Midbrain (tissue), 1 donor: ENCODE measurements at regions not wholly inside any gene's neighbourhood (a gene's known extent, or its start where the extent isn't known, plus 50 kb on each side); places are given as distances from the start of the nearest gene placed in this dataset.
"Not testable (repeated sequence)": the region's sequence is repeated elsewhere in the genome, so short reads cannot be mapped to it uniquely, and the experiment has no call there.

Experiments
- DNase-seq: peaks from one replicate; lab custom pipeline; 2025; lab: John Stamatoyannopoulos, UW

DNA sequence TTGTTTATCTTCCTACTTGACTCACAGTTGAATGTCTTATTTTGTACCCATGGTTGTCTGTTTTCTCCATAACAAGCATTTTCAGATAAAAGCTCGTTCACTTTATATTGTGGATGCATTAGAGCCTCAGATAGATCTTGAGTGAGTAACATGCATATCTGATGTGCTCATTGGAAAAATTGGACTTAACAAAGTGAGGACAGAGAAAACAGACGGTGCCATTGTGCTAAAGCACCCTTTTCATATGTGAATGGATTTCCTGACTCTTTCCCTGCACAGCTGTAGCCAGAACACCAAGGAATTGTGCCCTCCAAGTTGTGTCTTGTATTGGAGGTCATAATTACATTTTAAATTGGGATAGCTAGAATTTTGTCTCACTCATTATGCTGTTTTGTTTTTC is 325.8 kb upstream of the MEF2C start:
- no peak for DNase-seq

DNA sequence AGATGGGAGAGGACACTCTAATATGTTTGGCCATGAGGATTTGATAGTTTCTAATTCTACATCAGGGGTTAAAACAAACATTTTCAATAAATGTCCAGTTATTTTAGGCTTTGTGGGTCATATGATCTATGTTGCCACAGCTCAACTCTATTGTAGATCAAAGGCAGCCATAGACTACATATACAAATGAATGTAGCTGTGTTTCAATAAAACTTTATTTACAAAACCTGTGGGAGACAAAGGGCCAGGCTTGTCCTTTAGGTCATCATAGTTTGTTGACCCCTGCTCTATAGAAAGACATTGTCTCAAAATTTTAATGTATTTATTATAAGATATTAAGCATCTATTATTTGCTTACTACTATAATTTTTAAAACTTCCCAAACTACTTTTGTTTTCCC is 325.4 kb upstream of the MEF2C start:
- DNase-seq, result no peak

DNA sequence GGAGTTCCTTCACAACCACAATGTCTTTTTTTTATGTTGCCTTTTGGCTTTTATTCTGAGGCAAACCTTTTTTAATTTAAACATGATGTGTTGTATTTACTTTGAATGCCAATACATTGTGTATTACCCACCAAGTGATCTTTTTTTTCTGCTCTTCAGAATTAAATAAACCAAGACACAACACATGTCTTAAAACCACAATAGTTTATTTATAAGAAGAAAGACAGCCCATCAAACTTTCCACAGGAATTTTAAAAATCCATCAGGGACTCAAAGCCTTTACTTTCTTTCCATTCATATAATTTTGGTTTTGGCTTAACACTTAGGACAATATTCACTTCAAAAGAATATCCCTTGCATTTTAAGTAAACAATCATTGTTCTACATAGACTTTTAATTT is 321.8 kb upstream of the MEF2C start:
- no peak for DNase-seq

DNA sequence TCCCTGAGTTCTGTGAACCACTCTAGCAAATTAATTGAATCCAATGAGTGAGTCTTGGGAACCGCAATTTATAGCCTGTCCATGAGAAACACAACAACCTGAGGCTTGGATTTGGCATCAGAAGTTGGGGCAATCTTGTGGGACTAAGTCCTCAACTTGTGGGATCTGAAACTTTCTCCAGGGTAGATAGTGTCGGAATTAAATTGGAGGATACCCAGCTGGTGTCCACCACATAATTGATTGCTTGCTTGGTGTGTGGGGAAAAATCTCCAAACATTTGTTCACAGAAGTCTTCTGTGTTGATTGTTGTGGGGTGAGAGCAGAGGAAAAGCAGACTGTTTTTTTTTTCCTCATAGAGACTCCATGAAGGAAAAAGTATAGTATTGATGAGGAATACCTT is 320.6 kb upstream of the MEF2C start:
- no peak for DNase-seq

DNA sequence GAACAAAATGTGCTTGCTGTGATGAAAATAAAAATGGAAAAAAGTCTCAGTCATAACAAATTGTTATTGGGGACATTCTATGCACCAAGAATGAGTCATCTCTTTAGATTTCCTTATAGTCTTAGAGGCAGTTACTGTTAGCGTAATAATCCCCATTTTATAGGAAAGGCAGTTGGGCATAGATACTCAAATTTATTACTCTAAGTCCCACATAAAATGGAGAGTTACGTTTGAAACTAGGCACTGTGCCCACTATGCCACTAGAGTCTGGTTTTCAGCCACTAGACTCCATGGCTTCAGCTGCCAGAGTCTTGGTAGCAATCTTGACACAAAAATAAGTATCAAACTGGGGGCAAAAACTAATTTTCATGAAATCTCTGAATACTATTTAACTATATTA is 317.9 kb upstream of the MEF2C start:
- no peak for DNase-seq

DNA sequence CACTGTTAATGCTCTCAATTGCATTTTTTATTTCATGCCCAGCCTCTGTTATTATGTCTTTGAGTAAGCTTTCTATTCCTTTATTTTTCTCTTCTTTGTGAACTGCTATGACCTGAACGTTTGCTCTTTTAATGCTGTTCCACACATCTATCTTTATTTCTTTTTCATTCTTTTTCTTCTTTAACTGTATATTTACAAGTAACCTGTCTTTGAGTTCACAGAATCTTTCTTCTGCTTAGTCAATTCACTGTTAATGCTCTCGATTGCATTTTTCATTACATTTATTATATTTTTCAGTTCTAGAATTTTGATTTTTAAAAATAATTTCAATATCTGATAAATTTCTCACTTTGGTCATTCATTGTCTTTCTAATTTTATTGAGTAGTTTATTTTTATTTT is 316.3 kb upstream of the MEF2C start:
- no peak for DNase-seq

DNA sequence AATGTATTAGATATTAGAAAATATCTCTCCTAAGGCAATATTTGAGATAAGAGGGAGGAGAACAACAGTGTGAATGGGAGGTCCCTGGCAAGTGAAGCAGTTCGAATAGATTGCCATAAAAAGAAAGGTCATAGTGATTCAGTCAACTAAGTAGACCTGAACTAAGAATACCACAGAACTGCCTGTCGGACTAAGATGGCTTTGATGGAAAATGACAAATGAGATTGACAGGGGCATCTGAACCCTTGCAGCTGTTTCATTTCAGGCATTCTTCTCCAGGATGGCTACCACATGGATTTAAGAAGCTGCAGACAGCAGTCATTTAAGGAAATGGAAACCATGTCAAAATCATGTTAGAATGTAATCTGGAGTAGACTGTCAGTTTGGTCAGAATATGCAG is 308.4 kb upstream of the MEF2C start:
- no peak for DNase-seq

DNA sequence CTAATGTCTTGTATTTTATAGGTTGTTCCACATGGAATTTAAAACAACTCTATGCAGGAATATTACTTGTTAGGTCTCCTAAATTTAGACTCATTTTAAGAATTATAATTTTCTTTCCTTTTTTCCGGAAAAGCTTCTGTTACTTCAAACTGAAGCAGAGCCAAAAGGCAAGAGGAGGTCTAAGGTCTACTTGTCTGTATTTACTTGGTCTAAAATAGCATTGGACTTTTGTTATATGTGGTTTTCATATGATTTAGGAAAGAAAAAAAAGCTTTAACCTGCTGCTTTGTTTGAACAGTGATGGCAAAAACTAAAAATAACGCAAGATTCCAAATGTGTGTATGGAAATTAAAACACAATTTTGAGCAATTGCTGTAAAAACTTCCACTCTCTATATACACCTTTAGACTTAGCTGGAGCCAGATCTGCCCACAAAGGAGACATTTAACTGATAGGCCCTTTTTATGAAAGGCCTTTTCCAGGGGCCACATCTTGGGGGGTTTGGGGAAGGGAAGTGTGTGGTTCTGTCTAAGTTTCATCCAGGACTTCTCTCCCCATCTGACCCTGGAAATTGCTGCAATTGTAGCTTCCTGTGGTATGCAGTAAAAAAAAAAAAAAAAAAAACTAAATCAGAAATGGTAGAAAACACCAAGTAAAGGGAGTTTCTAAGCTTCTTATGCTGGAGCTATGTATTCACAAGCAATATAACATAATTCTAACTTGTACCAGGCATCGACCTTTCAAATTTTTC is 307.7 kb upstream of the MEF2C start:
- no peak for DNase-seq

DNA sequence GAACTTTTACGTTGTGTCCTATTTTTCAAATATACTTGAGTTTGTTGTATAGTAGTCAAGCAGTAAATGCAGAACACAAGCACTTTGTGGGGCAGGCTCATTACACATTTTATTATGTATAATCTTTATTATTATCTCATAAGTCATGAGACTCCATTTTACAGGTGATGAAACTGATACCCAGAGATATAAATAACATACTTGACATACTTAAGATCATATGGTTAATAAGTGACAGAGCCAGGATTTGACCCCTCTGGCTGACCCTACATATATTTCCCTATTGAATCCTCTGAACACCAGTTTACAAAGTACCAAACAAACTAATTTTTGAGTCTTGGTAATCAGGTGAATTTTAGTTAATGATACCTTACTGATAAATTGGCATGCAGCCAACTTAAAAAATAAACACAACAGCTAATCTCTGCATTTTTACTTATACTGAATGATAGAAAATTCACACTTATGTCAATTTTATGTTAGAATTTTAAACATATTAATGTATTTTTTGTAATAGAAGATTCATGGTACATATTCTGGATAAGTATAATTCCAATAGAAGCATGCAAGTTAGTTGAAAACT is 305.0 kb upstream of the MEF2C start:
- no peak for DNase-seq

DNA sequence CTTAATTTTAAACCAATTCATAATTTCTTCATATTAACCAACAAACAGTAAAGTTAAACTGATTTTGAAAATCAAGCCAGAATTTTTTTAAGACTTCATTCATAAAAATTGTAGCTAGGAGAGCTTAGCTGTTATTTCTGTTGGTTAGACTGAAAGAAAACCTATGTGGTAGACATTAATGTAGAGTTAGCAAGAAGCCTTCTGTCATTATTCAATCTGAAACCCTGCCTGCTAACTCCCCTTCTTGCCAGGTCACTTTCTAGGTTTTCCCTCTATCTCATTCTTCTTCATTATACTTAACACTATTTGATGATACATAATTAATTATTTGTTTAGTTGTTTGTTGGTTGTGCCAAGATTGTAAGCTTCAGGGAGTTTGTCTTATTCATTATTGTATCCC is 304.3 kb upstream of the MEF2C start:
- no peak for DNase-seq

DNA sequence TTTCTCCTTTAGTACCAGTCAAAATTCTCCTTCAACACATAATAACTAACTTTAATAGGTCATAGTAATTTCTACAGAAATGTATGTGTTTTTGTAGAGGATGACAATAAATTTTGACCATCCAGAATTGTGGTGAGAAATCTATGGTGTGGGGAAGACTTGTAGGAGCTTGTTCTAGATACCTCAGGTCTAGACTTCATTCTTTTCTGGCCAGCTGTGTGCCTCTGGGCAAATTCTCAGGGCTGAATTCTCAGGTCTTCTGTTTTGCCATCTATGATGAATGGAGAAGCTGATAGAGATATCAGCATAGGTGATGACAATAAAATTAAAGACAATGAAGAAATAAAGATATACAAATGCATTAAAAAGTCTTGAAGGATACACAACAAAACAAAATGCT is 298.6 kb upstream of the MEF2C start:
- no peak for DNase-seq

DNA sequence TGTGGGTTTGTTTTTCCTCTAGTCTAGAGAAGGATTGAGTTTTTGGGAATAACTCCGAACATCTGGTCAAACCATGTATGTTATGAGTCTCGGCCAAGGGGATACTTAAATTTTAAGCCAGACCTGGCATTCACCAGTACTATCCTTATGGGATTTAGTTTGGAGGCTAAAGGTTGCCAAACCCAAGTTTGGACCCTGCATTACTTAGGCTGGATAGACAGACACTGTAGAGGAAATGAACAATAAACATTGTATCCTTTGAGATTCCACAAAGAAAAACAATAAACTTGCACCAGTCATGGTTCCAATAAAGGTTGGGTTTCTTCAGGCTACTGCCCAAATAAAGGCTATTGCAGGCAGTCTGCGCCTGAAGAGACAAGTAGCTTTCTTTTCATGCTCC is 296.7 kb upstream of the MEF2C start:
- DNase-seq, result no peak

DNA sequence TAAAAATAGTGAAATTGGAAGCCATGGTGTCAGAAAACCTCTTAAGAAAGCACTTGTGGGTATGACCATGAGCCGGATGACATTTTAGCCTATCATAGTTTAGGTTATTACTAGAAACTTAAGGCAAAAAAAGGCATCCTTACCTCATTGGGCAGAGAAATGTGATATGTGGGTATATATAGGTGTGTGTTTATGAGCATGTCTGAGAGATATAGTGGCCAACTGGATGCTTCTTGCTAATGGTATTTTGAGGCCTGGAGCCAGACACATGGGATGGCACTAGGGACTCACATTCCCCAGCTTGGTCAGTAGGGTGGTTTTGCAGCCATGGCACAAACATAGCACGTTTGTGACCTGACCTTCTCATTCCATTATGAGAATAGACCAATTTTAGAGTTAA is 295.6 kb upstream of the MEF2C start:
- no peak for DNase-seq

DNA sequence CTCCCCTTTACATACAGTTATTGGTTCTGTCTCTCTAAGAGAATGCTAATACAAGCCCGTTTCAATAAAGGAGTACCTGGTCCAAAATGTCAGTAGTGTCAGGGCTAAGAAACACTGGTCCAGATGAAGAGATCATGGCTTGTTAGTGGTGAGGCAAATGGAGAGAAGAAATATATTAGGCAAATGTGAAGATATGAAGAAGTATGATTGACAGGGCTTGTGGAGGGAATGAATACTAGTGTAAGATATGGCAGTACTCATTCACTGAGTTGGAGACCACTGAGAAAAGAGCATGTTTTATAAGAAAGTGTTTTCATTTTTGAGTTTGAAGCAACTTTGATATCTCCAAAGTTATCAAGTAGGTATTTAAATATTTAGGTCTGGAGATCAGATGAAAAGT is 290.5 kb upstream of the MEF2C start:
- no peak for DNase-seq

DNA sequence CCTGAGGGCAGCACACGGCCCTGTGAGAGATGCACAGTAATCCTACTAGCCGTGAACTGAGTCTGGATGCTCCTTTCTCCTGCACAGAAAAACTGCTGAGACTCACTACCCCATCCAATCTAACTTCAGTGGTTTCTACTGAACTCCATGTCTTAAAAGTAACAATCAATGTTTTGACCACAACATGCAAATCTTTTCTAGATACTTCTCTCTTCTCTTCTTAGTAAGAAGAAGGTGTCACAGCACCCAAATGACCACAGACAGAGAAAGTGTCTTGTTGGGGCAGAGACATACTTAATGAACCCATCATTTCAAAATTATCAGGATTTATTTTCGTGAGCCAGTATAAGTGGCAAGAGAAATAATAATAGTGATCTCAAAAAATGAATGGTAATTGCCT is 285.8 kb upstream of the MEF2C start:
- no peak for DNase-seq

DNA sequence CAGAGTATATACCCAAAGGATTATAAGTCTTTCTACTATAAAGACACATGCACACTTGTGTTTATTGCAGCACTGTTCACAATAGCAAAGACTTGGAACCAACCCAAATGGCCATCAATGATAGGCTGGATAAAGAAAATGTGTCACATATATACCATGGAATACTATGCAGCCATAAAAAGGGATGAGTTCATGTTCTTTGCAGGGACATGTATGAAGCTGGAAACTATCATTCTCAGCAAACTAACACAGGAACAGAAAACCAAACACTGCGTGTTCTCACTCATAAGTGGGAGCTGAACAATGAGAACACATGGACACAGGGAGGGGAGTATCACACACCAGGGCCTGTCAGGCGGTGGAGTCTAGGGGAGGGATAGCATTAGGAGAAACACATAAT is 281.7 kb upstream of the MEF2C start:
- not testable (repeated sequence) for DNase-seq

DNA sequence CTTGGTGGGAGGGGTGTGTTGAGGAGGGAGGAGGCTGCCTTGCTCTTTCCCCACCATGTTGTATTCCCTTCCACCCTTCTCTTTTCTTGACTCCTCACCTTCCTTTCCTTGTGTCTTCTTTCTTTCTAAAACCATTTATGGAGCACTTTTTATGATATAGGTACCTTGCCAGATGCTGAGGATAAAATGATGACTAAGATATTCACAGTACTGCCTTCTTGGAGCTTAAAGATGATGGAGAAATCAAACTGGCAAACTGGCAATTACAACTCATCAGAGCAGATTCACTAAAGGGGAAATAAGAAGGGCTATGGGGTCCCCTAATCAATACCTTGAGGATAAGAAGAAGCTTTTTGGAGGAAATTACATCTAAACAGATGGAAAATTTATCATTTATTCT is 273.2 kb upstream of the MEF2C start:
- DNase-seq, result no peak

DNA sequence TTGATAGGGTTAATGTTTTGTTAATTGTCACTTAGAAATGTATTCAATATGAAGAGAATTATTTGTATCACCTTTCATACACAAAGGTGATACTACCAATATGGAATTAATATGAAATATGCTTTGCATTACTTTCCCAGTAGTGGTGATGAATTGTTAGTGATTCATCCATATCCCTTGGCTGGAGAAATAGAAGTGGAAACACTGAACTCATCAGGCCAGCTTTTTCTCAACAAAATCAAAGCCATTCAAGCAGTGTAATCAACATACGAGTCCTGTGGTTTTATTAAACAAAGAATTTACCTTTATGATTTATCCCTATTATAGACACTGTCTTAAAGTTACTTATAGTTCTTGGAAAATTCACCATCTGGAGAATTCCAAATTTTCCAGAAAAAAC is 264.0 kb upstream of the MEF2C start:
- DNase-seq, result no peak

DNA sequence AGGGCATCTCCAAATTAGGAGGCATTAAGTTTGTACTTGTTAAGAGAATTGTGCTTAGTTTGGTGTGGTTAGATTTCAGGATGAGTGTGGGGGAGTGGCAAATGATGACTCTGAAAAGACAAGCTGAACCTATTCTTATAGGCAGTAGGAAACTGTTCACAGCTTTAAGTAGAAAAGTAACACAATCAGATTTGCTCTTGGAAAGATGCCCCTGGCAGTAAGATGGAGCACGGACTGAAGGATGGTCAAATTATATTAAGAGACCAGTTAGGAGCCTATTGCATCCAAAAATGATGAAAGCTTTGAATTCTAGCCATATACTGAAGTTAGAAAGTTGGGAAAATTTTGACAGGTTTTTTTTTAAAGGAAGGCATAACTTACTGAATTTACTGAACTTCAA is 254.2 kb upstream of the MEF2C start:
- DNase-seq, result no peak

DNA sequence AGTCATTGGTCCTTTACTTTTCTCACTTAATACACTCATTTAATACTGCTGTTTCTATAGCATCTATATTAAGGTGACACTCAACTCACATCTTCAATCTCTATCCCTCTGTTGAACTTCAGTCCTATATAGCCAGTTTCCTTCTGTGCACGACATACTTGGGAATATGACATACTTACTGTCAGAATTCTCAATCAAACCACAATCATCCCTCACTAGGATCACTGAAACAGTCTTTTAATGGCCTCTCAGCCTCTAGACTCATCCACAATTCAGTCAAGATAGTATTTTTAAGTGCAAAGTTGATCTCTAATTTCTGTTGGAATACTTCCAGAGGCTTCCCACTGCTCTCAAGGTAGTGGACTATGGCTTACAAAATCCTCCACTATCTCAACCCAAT is 251.0 kb upstream of the MEF2C start:
- no peak for DNase-seq

DNA sequence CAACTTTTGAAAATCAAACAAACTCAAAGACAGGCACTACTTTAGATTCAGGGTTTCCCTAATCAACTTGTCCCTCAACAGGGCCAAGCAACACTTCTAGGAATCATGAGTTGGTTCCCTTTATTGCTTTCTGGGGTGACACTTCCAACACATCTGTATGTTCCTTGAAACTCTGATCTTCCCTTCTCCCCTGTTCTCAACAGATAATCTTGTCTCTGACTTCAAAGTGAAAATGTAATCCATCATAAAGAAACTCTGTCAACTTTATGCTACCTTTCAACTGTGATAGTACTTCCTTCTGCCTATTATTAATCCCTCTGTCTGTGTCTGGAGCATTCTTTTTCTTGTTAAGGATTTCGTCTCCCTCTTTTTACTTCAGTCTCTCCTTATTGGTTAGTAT is 250.1 kb upstream of the MEF2C start:
- no peak for DNase-seq

DNA sequence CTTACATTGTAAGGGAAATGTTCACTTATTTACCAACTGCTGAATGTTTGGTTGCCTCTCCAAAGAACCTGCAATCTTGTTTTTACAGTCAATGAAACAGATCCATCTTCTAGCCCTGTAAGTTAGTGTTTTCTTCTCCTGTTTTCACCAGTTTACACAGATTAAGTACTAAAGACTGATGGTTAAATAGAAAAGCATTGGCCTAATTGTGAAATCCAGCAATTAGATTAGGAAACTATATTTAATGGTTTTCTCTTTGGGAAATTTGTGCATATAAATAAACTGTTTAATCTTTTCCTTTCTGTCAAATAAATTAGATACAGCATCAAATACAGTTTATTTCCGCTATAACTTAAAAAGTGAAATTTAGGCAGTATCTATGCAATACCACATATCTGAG is 247.9 kb upstream of the MEF2C start:
- DNase-seq, result no peak

DNA sequence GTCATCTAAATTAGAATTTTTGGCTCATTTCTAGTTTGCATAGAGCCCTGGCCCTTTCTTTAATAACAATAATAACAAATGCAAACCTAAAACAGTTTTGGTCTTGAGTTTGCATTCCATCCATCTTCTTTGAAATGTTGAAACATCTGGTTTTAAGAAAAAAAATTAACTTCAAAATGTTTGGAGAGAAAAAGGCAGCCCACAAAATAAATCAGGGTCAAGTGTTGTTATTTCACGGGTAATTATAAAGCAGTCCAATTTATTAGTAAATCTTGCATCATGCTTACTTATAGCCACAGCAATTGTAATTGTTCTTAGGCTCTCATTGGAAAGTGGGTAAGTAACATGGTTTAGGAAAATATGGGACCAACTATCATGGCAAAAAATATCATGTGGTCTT is 247.0 kb upstream of the MEF2C start:
- no peak for DNase-seq

DNA sequence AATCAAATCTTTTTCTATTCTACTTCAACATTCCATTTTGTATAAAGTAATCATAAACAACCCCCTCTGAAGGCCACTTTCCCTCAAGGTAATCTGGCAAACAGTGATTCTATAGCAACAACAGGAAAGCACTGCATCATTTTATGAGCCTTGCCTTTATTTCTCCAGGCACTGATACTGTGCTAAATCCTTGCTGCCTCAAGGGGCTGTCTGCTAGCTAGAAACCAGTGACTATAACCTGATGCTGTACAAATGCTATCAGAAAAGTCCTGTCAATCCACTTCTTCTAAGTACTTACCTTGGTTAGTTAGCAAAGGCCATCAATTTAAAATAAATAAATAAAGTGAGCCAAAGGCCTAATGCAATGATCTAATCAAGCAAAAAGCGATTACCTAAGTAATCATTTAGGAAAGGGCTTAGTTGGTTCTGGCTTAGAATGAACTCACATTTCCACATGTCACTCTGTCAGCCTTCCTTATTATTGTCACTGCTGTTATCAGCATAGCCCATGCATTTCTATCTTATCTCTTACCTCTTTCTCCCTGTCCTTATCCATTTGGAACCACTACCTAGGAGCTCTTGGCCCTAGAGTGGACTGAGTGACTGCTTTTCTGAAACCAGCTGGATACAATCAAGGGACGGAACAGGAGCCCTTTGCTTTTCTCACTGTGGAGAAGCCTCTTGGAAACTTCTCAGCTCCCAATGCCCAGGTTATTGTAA is 246.1 kb upstream of the MEF2C start:
- DNase-seq, result no peak
